ENCODE measurements at regions not wholly inside any gene's neighbourhood (a gene's known extent, or its start where the extent isn't known, plus 50 kb on each side); places are given as distances from the start of the nearest gene placed in this dataset.

DNA sequence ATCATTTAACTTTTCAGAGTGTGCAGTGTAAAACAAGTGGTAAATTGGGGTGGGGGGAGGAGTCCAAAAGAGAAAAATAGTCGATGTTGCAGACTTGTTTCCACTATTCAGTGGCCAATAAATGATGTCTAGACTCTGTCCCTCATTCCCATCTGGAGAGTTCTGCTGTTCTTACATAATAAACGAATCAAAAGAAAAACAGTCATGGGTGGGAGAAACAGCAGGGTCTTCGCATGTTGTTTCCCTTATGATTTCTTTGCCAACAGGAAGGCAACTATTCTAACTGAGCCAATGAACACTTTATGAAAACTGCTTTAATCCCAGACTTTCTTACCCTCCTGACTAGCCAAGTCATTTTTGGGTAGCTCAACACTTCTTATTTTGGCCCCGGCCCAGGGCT lies 615.5 kb downstream of the FGF9 start (continued):
- TF ChIP-seq, protein P1, sequence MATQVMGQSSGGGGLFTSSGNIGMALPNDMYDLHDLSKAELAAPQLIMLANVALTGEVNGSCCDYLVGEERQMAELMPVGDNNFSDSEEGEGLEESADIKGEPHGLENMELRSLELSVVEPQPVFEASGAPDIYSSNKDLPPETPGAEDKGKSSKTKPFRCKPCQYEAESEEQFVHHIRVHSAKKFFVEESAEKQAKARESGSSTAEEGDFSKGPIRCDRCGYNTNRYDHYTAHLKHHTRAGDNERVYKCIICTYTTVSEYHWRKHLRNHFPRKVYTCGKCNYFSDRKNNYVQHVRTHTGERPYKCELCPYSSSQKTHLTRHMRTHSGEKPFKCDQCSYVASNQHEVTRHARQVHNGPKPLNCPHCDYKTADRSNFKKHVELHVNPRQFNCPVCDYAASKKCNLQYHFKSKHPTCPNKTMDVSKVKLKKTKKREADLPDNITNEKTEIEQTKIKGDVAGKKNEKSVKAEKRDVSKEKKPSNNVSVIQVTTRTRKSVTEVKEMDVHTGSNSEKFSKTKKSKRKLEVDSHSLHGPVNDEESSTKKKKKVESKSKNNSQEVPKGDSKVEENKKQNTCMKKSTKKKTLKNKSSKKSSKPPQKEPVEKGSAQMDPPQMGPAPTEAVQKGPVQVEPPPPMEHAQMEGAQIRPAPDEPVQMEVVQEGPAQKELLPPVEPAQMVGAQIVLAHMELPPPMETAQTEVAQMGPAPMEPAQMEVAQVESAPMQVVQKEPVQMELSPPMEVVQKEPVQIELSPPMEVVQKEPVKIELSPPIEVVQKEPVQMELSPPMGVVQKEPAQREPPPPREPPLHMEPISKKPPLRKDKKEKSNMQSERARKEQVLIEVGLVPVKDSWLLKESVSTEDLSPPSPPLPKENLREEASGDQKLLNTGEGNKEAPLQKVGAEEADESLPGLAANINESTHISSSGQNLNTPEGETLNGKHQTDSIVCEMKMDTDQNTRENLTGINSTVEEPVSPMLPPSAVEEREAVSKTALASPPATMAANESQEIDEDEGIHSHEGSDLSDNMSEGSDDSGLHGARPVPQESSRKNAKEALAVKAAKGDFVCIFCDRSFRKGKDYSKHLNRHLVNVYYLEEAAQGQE (IDR thresholded peaks at IDR 0.05; ENCODE audit: low read depth), result no peak
- TF ChIP-seq POLR2A (IDR thresholded peaks at IDR 0.05; ENCODE audit: borderline replicate concordance, extremely low read depth, insufficient read depth, insufficient read length) (no peak), TCF7L2 (IDR thresholded peaks at IDR 0.05; ENCODE audit: borderline replicate concordance, extremely low read depth, insufficient read depth, insufficient read length) (no peak), FOSL1 (IDR thresholded peaks at IDR 0.05; ENCODE audit: low read depth) (no peak), ZNF274 (IDR thresholded peaks at IDR 0.05; ENCODE audit: low read depth, low read length) (no peak)

DNA sequence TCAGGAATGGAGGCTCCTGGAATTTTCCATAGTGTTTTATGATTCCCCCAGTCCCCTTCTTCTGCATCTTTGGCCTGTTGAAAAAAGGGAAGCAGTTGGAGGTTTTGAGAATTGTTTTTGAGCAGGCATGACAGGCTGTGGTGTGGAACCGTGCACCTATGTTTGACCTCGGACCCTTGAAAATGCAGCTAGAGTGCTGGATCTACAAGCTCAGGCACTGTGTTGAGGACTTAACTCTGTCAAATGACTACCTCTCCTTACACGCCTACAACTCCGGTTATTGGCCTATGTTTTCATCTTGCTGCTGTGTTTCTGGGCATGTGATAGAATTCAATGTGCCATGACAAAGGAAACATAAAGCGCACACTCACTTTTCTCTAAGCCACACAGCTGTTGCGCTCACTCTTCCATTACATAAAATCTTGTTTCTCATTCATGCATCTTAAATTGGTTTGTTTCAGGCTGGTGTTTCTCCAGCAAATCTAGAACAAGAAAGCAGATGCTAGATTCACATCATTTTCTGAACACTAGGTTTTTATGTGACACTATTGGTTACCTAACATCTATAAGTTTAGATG lies 616.6 kb downstream of the FGF9 start:
- Histone ChIP-seq H3K27me3 (ENCODE audit: insufficient read depth, low read length) (no peaks in the 10 kb centered on the region), H3K36me3 (ENCODE audit: control insufficient read depth in 1 of 2, insufficient read depth in 2 of 2, low read length in 2 of 2) (no peaks in the 10 kb centered on the region), H4K20me1 (ENCODE audit: insufficient read depth) (no peaks in the 10 kb centered on the region), H3K79me2 (ENCODE audit: insufficient read depth, low read length) (no peaks in the 10 kb centered on the region), H3K4me2 (ENCODE audit: low read length) (no peak overlapping the region), H3K9ac (ENCODE audit: low read length) (no peak overlapping the region), H3K4me3 (replicated peaks in 1 of 2; ENCODE audit: low read depth in 1 of 2, low read length in 2 of 2) (no peak overlapping the region), H3K9me2 (ENCODE audit: insufficient read depth) (no peaks in the 10 kb centered on the region), H3K9me3 (ENCODE audit: control insufficient read depth in 1 of 2, insufficient read depth in 1 of 2, low read depth in 1 of 2, low read length in 2 of 2) (no peaks in the 10 kb centered on the region), H3K27ac (ENCODE audit: low read depth, low read length) (no peak overlapping the region), H2AFZ (ENCODE audit: low read depth, low read length, poor library complexity, severe bottlenecking) (no peak overlapping the region), H3K4me1 (ENCODE audit: control insufficient read depth in 1 of 2, insufficient read depth in 2 of 2, low read length in 2 of 2) (no peaks in the 10 kb centered on the region)
- no peak for ATAC-seq
- no TSS peak for BruUV-seq (replicated peaks)
- intact Hi-C loops (cut with micrococcal nuclease), result no loop called here
- RAD21 ChIA-PET (ENCODE audit: low non-redundant PET in 1 of 2, low total read pairs in 2 of 2, uncharacterized antibody in 2 of 2, unreplicated experiment in 2 of 2), result no interaction called here
- CTCF ChIA-PET, result no interaction called here
- no peak for DNase-seq (ENCODE audit: low read depth, low spot score)
- POLR2A ChIA-PET, result interaction anchor here (0.6 kb wide), 1 partner anchor 410 kb away, joined by 3 read pairs; no protein-coding TSS in a partner anchor
- TF ChIP-seq, protein P2, sequence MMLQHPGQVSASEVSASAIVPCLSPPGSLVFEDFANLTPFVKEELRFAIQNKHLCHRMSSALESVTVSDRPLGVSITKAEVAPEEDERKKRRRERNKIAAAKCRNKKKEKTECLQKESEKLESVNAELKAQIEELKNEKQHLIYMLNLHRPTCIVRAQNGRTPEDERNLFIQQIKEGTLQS (IDR thresholded peaks at IDR 0.05), result no peak
- TF ChIP-seq, protein P3, sequence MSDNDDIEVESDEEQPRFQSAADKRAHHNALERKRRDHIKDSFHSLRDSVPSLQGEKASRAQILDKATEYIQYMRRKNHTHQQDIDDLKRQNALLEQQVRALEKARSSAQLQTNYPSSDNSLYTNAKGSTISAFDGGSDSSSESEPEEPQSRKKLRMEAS (IDR thresholded peaks at IDR 0.05), result no peak
- TF ChIP-seq ZFX (IDR thresholded peaks at IDR 0.05) (no peak), YY1 (IDR thresholded peaks at IDR 0.05; ENCODE audit: extremely low read depth, insufficient replicate concordance, low read depth, low read length) (no peak), RAD21 (IDR thresholded peaks at IDR 0.05; ENCODE audit: low read depth) (no peak), TCF7L2 (IDR thresholded peaks at IDR 0.05; ENCODE audit: borderline replicate concordance, extremely low read depth, insufficient read depth, insufficient read length) (no peak), CBX3 (IDR thresholded peaks at IDR 0.05; ENCODE audit: low read depth) (no peak), ZNF274 (IDR thresholded peaks at IDR 0.05; ENCODE audit: low read depth, low read length) (no peak), EZH2phosphoT487 (IDR thresholded peaks at IDR 0.05; ENCODE audit: borderline replicate concordance) (no peak), CEBPB (IDR thresholded peaks at IDR 0.05; ENCODE audit: low read depth) (no peak), EGR1 (IDR thresholded peaks at IDR 0.05; ENCODE audit: low read depth) (no peak)
- TF ChIP-seq, protein P1 (IDR thresholded peaks at IDR 0.05; ENCODE audit: low read depth), result no peak
- TF ChIP-seq, protein P4, sequence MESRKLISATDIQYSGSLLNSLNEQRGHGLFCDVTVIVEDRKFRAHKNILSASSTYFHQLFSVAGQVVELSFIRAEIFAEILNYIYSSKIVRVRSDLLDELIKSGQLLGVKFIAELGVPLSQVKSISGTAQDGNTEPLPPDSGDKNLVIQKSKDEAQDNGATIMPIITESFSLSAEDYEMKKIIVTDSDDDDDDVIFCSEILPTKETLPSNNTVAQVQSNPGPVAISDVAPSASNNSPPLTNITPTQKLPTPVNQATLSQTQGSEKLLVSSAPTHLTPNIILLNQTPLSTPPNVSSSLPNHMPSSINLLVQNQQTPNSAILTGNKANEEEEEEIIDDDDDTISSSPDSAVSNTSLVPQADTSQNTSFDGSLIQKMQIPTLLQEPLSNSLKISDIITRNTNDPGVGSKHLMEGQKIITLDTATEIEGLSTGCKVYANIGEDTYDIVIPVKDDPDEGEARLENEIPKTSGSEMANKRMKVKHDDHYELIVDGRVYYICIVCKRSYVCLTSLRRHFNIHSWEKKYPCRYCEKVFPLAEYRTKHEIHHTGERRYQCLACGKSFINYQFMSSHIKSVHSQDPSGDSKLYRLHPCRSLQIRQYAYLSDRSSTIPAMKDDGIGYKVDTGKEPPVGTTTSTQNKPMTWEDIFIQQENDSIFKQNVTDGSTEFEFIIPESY (IDR thresholded peaks at IDR 0.05; ENCODE audit: extremely low read depth, insufficient replicate concordance, low read length), result no peak

Measured in HCT116 (cell line).